HCT116 (cell line): ENCODE measurements at regions not wholly inside any gene's neighbourhood (a gene's known extent, or its start where the extent isn't known, plus 50 kb on each side); places are given as distances from the start of the nearest gene placed in this dataset.
"Not testable (repeated sequence)": the region's sequence is repeated elsewhere in the genome, so short reads cannot be mapped to it uniquely, and the experiment has no call there.

Experiments
- ATAC-seq: fragments of 200-7000 bp; cut with Tn5 transposase; 2 replicates; pipeline ENCODE4 v1.9.1; 2020; ENCODE audit warnings: mild to moderate bottlenecking, moderate library complexity
- BruUV-seq: library from RNA; stranded (reverse); fragments of 400-500 nt; replicated peaks from 2 replicates; lab custom pipeline; 2021; lab: Mats Ljungman, UMichigan
- CTCF ChIA-PET: fragments of 300-600 bp; sonication (Branson Sonifier 250); formaldehyde crosslinking; loops from one replicate; lab custom pipeline; 2021; ENCODE audit warnings: antibody characterized with exemption; lab: Charles Lee
- POLR2A ChIA-PET: fragments of 300-600, 350-600 bp; sonication (Branson Sonifier 250); formaldehyde crosslinking; loops from one replicate; lab custom pipeline; 2021; ENCODE audit warnings: antibody characterized with exemption; lab: Charles Lee
- RAD21 ChIA-PET, 2 experiments: fragments of 300-600 bp; sonication (Branson Sonifier 250); formaldehyde crosslinking; loops; one replicate each; lab custom pipeline; 2023; ENCODE audit warnings: low total read pairs in 2 of 2; ENCODE audit not compliant: uncharacterized antibody in 2 of 2, unreplicated experiment in 2 of 2, low non-redundant PET in 1 of 2; lab: Charles Lee
- DNase-seq: peaks from one replicate; pipeline ENCODE4 v3.0.0-alpha.2; 2010; ENCODE audit warnings: low read depth, low spot score
- H2AFZ ChIP-seq: fragments of 200-600 bp; shearing (Covaris generic), sonication (generic); 2 replicates; pipeline ENCODE4 v1.6.1; 2017; ENCODE audit warnings: low read depth, mixed run types, mixed read lengths, antibody characterized with exemption, low read length; ENCODE audit not compliant: poor library complexity, severe bottlenecking
- H3K27ac ChIP-seq: 2 replicates; pipeline ENCODE4 v1.5.1; 2012; ENCODE audit warnings: low read depth, low read length
- H3K27me3 ChIP-seq: fragments of 200-600 bp; sonication (generic); 2 replicates; pipeline ENCODE4 v1.6.1; 2016; ENCODE audit warnings: mixed run types, low read length, mixed read lengths; ENCODE audit not compliant: insufficient read depth
- H3K36me3 ChIP-seq, 2 experiments: fragments of 200-500 bp in 1 of 2; fragments of 200-600 bp in 1 of 2; sonication (Bioruptor generic) in 1 of 2; sonication (generic) in 1 of 2; 2 replicates each; pipeline versions ENCODE4 v1.5.1 to v1.6.1; 2014 to 2016; ENCODE audit warnings: low read length in 2 of 2, inconsistent platforms in 1 of 2, mixed read lengths in 1 of 2, mixed run types in 1 of 2; ENCODE audit not compliant: insufficient read depth in 2 of 2, control insufficient read depth in 1 of 2
- H3K4me1 ChIP-seq, 2 experiments: fragments of 200-600 bp in 1 of 2; sonication (generic) in 1 of 2; 2 replicates each; pipeline versions ENCODE4 v1.5.1 to v1.6.1; 2012 to 2017; ENCODE audit warnings: low read length in 2 of 2, inconsistent platforms in 1 of 2, mild to moderate bottlenecking in 1 of 2, mixed read lengths in 1 of 2, mixed run types in 1 of 2, moderate library complexity in 1 of 2; ENCODE audit not compliant: insufficient read depth in 2 of 2, control insufficient read depth in 1 of 2
- H3K4me2 ChIP-seq: fragments of 200-600 bp; sonication (generic); 2 replicates; pipeline ENCODE4 v1.6.1; 2017; ENCODE audit warnings: mixed run types, low read length, mixed read lengths
- H3K4me3 ChIP-seq, 2 experiments: fragments of 200-600 bp in 1 of 2; sonication (generic) in 1 of 2; replicated peaks in 1 of 2; 2 replicates each; pipeline ENCODE4 v1.5.1; 2011 to 2016; ENCODE audit warnings: low read length in 2 of 2, control low read depth in 1 of 2, low read depth in 1 of 2, mild to moderate bottlenecking in 1 of 2, mixed read lengths in 1 of 2, mixed run types in 1 of 2
- H3K79me2 ChIP-seq: fragments of 200-600 bp; sonication (generic); 2 replicates; pipeline ENCODE4 v1.6.1; 2017; ENCODE audit warnings: mild to moderate bottlenecking, mixed run types, low read length, moderate library complexity, mixed read lengths; ENCODE audit not compliant: insufficient read depth
- H3K9ac ChIP-seq: fragments of 200-600 bp; sonication (generic); 2 replicates; pipeline ENCODE4 v1.6.1; 2016; ENCODE audit warnings: low read length, mixed read lengths
- H3K9me2 ChIP-seq: fragments of 200-600 bp; sonication (generic), shearing (Covaris generic); 2 replicates; pipeline ENCODE4 v1.6.1; 2017; ENCODE audit warnings: mixed run types, mild to moderate bottlenecking, moderate library complexity; ENCODE audit not compliant: insufficient read depth
- H3K9me3 ChIP-seq, 2 experiments: fragments of 200-500 bp in 1 of 2; fragments of 200-600 bp in 1 of 2; sonication (Bioruptor generic) in 1 of 2; sonication (generic) in 1 of 2; 2 replicates each; pipeline ENCODE4 v1.6.1; 2014 to 2017; ENCODE audit warnings: low read length in 2 of 2, mixed read lengths in 2 of 2, inconsistent platforms in 1 of 2, low read depth in 1 of 2, mild to moderate bottlenecking in 1 of 2, mixed run types in 1 of 2, moderate library complexity in 1 of 2; ENCODE audit not compliant: control insufficient read depth in 1 of 2, insufficient read depth in 1 of 2
- H4K20me1 ChIP-seq: fragments of 200-600 bp; sonication (generic), shearing (Covaris generic); 2 replicates; pipeline ENCODE4 v1.6.1; 2017; ENCODE audit warnings: mixed run types, mild to moderate bottlenecking, moderate library complexity; ENCODE audit not compliant: insufficient read depth
- CEBPB ChIP-seq: IDR thresholded peaks from 2 replicates; pipeline ENCODE4 v1.6.1; 2012; ENCODE audit warnings: low read depth
- EGR1 ChIP-seq: IDR thresholded peaks from 2 replicates; pipeline ENCODE4 v1.6.1; 2012; ENCODE audit warnings: low read depth
- ELF1 ChIP-seq: IDR thresholded peaks from 2 replicates; pipeline ENCODE4 v1.6.1; 2012; ENCODE audit warnings: low read depth, borderline replicate concordance
- EZH2 ChIP-seq: fragments of 200-600 bp; sonication (generic); IDR thresholded peaks from 2 replicates; pipeline ENCODE4 v1.6.1; 2017; ENCODE audit warnings: antibody characterized with exemption, mixed run types
- EZH2phosphoT487 ChIP-seq: fragments of 200-600 bp; IDR thresholded peaks from 2 replicates; pipeline ENCODE4 v1.6.1; 2018; ENCODE audit warnings: antibody characterized with exemption, borderline replicate concordance
- JUND ChIP-seq: IDR thresholded peaks from 2 replicates; pipeline ENCODE4 v1.6.1; 2012
- POLR2A ChIP-seq: IDR thresholded peaks from 2 replicates; pipeline ENCODE4 v1.7.0; 2011; ENCODE audit warnings: borderline replicate concordance; ENCODE audit not compliant: insufficient read depth, insufficient read length; ENCODE audit errors: extremely low read depth
- SIN3A ChIP-seq: IDR thresholded peaks from 2 replicates; pipeline ENCODE4 v1.6.1; 2012; ENCODE audit warnings: low read depth
- SRF ChIP-seq: IDR thresholded peaks from 2 replicates; pipeline ENCODE4 v1.6.1; 2012; ENCODE audit warnings: low read depth
- ZNF274 ChIP-seq: fragments of 200-500 bp; sonication (Bioruptor generic); IDR thresholded peaks from 2 replicates; pipeline ENCODE4 v1.6.1; 2014; ENCODE audit warnings: mild to moderate bottlenecking, low read depth, low read length, inconsistent platforms
- intact Hi-C: fragments of 100-400 bp; cut with micrococcal nuclease; formaldehyde crosslinking; loops from 2 replicates; pipeline ENCODE4 v1.10.0; 2022
- TF ChIP-seq, protein P1 (sequence below): IDR thresholded peaks from 2 replicates; pipeline ENCODE4 v1.6.1; 2011; ENCODE audit warnings: mild to moderate bottlenecking, low read length, moderate library complexity; ENCODE audit not compliant: insufficient replicate concordance; ENCODE audit errors: extremely low read depth
- TF ChIP-seq, protein P2 (sequence below): IDR thresholded peaks from 2 replicates; pipeline ENCODE4 v1.6.1; 2012
- TF ChIP-seq, protein P3 (sequence below), 3 experiments: fragments of 200-600 bp in 1 of 3; sonication (generic) in 1 of 3; IDR thresholded peaks in 2 of 3; conservative IDR thresholded peaks in 1 of 3; 2 replicates each; pipeline ENCODE4 v1.5.1; 2012 to 2017; ENCODE audit warnings: low read depth in 2 of 3, low read length in 2 of 3, antibody characterized with exemption in 1 of 3, borderline replicate concordance in 1 of 3, control low read depth in 1 of 3, mild to moderate bottlenecking in 1 of 3, mixed read lengths in 1 of 3, mixed run types in 1 of 3, moderate library complexity in 1 of 3; ENCODE audit not compliant: insufficient read depth in 1 of 3
- TF ChIP-seq, protein P4 (sequence below): IDR thresholded peaks from 2 replicates; pipeline ENCODE4 v1.6.1; 2012

DNA sequence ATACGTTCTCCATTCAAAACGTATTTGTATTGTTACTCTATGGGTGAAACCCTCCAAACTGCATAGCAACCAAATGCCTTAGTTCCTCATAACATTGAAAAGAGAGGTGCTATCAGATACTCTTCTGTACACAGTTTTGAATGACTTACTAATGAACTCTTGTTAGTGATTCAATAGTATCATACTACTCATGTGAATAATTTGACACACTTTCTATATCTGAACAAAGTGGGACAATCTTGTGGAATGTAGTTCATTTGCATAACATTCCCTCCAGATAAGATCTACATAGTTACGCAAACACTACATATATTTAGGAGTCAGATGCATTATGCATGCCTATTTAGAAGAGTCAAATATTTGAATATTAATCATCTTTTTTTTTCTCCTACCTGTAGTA lies 232.0 kb upstream of the NRXN1 start (continued):
- TF ChIP-seq ZNF274, result no peak

DNA sequence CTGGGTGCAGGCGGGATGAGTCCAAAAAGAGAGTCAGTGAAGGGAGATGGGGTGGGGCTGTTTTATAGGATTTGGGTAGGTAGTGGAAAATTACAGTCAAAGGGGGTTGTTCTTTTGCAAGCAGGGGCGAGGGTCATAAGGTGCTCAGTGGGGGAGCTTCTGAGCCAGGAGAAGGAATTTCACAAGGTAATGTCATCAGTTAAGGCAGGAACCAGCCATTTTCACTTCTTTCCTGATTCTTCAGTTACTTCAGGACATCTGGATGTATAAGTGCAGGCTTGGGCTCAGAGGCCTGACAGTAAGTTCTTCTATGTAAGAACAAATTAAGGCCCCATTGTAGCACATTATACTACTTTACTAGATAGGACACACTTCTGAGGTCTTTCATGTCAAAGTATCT lies 231.2 kb upstream of the NRXN1 start:
- DNase-seq, H2AFZ ChIP-seq, H3K79me2 ChIP-seq, H3K4me1 ChIP-seq, H3K36me3 ChIP-seq, intact Hi-C loops, H3K27ac ChIP-seq, H3K9me2 ChIP-seq, H3K4me2 ChIP-seq, CTCF ChIA-PET, H3K4me3 ChIP-seq, ATAC-seq, POLR2A ChIA-PET, BruUV-seq, H4K20me1 ChIP-seq, H3K9me3 ChIP-seq, H3K27me3 ChIP-seq, RAD21 ChIA-PET, H3K9ac ChIP-seq: not testable (repeated sequence)

DNA sequence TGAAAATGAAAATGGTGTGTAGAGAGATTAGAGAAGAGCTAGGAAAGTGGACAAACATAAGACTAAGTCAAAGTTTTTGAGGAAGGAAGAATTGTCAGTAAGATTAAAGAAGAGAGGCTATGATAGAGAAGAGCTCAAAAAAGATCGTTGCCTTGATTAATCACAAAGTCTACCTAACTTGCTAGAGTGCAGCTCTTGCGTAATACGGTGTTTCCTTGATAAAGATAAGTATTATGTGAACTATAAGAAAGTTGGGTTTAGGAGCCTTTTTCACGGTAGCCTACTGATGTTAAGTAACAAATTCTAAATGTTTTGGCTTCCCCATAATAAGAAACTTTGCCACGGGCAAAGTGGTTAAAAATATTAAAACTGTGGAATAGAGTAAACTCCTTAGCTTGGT lies 226.4 kb upstream of the NRXN1 start:
- ATAC-seq, result no peak
- no peaks in the 10 kb centered on the region for H4K20me1 ChIP-seq
- POLR2A ChIA-PET, result interaction anchor here (0.6 kb wide), 1 partner anchor 1478 kb away, joined by 3 read pairs; no protein-coding TSS in a partner anchor
- RAD21 ChIA-PET, result no interaction called here
- no peak overlapping the region for H2AFZ ChIP-seq
- H3K79me2 ChIP-seq, result no peaks in the 10 kb centered on the region
- DNase-seq, result no peak
- BruUV-seq, result no TSS peak
- H3K9ac ChIP-seq, result no peak overlapping the region
- H3K9me2 ChIP-seq, result no peaks in the 10 kb centered on the region
- H3K9me3 ChIP-seq, result no peaks in the 10 kb centered on the region
- H3K4me3 ChIP-seq, result no peak overlapping the region
- no peaks in the 10 kb centered on the region for H3K4me1 ChIP-seq
- no peaks in the 10 kb centered on the region for H3K27me3 ChIP-seq
- CTCF ChIA-PET, result no interaction called here
- no peaks in the 10 kb centered on the region for H3K36me3 ChIP-seq
- H3K27ac ChIP-seq, result no peak overlapping the region
- intact Hi-C loops, result no loop called here
- TF ChIP-seq, protein P1, sequence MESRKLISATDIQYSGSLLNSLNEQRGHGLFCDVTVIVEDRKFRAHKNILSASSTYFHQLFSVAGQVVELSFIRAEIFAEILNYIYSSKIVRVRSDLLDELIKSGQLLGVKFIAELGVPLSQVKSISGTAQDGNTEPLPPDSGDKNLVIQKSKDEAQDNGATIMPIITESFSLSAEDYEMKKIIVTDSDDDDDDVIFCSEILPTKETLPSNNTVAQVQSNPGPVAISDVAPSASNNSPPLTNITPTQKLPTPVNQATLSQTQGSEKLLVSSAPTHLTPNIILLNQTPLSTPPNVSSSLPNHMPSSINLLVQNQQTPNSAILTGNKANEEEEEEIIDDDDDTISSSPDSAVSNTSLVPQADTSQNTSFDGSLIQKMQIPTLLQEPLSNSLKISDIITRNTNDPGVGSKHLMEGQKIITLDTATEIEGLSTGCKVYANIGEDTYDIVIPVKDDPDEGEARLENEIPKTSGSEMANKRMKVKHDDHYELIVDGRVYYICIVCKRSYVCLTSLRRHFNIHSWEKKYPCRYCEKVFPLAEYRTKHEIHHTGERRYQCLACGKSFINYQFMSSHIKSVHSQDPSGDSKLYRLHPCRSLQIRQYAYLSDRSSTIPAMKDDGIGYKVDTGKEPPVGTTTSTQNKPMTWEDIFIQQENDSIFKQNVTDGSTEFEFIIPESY, result no peak
- TF ChIP-seq POLR2A (no peak), SIN3A (no peak), ELF1 (no peak), EGR1 (no peak), JUND (no peak), CEBPB (no peak), SRF (no peak), EZH2phosphoT487 (no peak), EZH2 (no peak)
- TF ChIP-seq, protein P2, sequence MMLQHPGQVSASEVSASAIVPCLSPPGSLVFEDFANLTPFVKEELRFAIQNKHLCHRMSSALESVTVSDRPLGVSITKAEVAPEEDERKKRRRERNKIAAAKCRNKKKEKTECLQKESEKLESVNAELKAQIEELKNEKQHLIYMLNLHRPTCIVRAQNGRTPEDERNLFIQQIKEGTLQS, result no peak
- TF ChIP-seq, protein P3, sequence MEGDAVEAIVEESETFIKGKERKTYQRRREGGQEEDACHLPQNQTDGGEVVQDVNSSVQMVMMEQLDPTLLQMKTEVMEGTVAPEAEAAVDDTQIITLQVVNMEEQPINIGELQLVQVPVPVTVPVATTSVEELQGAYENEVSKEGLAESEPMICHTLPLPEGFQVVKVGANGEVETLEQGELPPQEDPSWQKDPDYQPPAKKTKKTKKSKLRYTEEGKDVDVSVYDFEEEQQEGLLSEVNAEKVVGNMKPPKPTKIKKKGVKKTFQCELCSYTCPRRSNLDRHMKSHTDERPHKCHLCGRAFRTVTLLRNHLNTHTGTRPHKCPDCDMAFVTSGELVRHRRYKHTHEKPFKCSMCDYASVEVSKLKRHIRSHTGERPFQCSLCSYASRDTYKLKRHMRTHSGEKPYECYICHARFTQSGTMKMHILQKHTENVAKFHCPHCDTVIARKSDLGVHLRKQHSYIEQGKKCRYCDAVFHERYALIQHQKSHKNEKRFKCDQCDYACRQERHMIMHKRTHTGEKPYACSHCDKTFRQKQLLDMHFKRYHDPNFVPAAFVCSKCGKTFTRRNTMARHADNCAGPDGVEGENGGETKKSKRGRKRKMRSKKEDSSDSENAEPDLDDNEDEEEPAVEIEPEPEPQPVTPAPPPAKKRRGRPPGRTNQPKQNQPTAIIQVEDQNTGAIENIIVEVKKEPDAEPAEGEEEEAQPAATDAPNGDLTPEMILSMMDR (IDR thresholded peaks at IDR 0.05 in 2 of 3, conservative IDR thresholded peaks at IDR 0.05 in 1 of 3; ENCODE audit: borderline replicate concordance in 1 of 3, insufficient read depth in 1 of 3, low read depth in 2 of 3, low read length in 2 of 3), result no peak
- TF ChIP-seq, protein P4, sequence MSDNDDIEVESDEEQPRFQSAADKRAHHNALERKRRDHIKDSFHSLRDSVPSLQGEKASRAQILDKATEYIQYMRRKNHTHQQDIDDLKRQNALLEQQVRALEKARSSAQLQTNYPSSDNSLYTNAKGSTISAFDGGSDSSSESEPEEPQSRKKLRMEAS, result no peak
- no peak overlapping the region for H3K4me2 ChIP-seq
